OCI-LY3 (cell line): ENCODE measurements at regions not wholly inside any gene's neighbourhood (a gene's known extent, or its start where the extent isn't known, plus 50 kb on each side); places are given as distances from the start of the nearest gene placed in this dataset.

ENCODE experiments used
- H2AFZ ChIP-seq: fragments of 200-600, 300-600 bp; shearing (Covaris generic); 2 replicates; pipeline ENCODE4 v1.6.0; 2014; ENCODE audit warnings: antibody characterized with exemption, low read depth, low read length
- H3K27ac ChIP-seq: fragments of 200-600, 300-600 bp; sonication (generic); 2 replicates; pipeline ENCODE4 v1.5.1; 2014; ENCODE audit warnings: mild to moderate bottlenecking, low read length, moderate library complexity, mixed read lengths
- H3K27me3 ChIP-seq: fragments of 200-600, 300-600 bp; sonication (generic); 2 replicates; pipeline ENCODE4 v1.6.1; 2014; ENCODE audit warnings: low read depth, low read length, mixed read lengths
- H3K36me3 ChIP-seq: fragments of 200-600, 300-600 bp; sonication (generic); replicated peaks from 2 replicates; pipeline ENCODE3; 2014; ENCODE audit warnings: low read depth, low read length, mixed read lengths
- H3K4me1 ChIP-seq: fragments of 300-600, 200-600 bp; sonication (generic); 2 replicates; pipeline ENCODE4 v1.6.1; 2014; ENCODE audit warnings: low read length, mixed read lengths
- H3K4me2 ChIP-seq: fragments of 200-600, 300-600 bp; sonication (generic); 2 replicates; pipeline ENCODE4 v1.6.1; 2014; ENCODE audit warnings: low read length, mixed read lengths
- H3K4me3 ChIP-seq: fragments of 300-600, 200-600 bp; sonication (generic); 2 replicates; pipeline ENCODE4 v1.5.1; 2014; ENCODE audit warnings: antibody characterized with exemption, mild to moderate bottlenecking, low read length, moderate library complexity
- H3K79me2 ChIP-seq: fragments of 300-600, 200-600 bp; shearing (Covaris generic); 2 replicates; pipeline ENCODE4 v1.6.1; 2014; ENCODE audit warnings: mild to moderate bottlenecking, low read length, mixed read lengths
- H3K9ac ChIP-seq: fragments of 300-600, 200-600 bp; shearing (Covaris generic); 2 replicates; pipeline ENCODE4 v1.6.0; 2014; ENCODE audit warnings: mild to moderate bottlenecking, low read length, moderate library complexity
- H3K9me3 ChIP-seq: fragments of 200-600, 300-600 bp; shearing (Covaris generic); 2 replicates; pipeline ENCODE4 v1.6.1; 2014; ENCODE audit warnings: low read length, mixed read lengths; ENCODE audit not compliant: insufficient read depth
- H4K20me1 ChIP-seq: fragments of 200-600, 300-600 bp; sonication (generic); 2 replicates; pipeline ENCODE4 v1.6.1; 2016; ENCODE audit warnings: low read length, mixed read lengths; ENCODE audit not compliant: insufficient read depth
- CTCF ChIP-seq: fragments of 200-600, 300-600 bp; sonication (generic); IDR thresholded peaks from 2 replicates; pipeline ENCODE4 v1.5.1; 2014; ENCODE audit warnings: antibody characterized with exemption, low read length, low read depth
- EZH2phosphoT487 ChIP-seq: fragments of 200-600 bp; shearing (Covaris generic); IDR thresholded peaks from 2 replicates; pipeline ENCODE4 v1.6.1; 2018; ENCODE audit warnings: antibody characterized with exemption, mixed run types, low read depth

GRCh38 chr10:93165367-93165766 is 91.7 kb downstream of the CYP26A1 start:
- Histone ChIP-seq H3K27ac (no peak overlapping the region), H3K4me2 (no peak overlapping the region), H3K4me1 (peaks cover 4% of the 10 kb centered on the region), H3K79me2 (no peaks in the 10 kb centered on the region), H3K27me3 (no peaks in the 10 kb centered on the region), H2AFZ (no peak overlapping the region), H3K9me3 (no peaks in the 10 kb centered on the region), H3K36me3 (no peaks in the 10 kb centered on the region), H4K20me1 (no peaks in the 10 kb centered on the region), H3K9ac (no peak overlapping the region), H3K4me3 (no peak overlapping the region)
- TF ChIP-seq EZH2phosphoT487 (no peak), CTCF (no peak)

GRCh38 chr10:93166134-93166533 is 92.4 kb downstream of the CYP26A1 start:
- no peaks in the 10 kb centered on the region for H3K36me3 ChIP-seq
- H3K27me3 ChIP-seq, result no peaks in the 10 kb centered on the region
- H4K20me1 ChIP-seq, result no peaks in the 10 kb centered on the region
- no peaks in the 10 kb centered on the region for H3K79me2 ChIP-seq
- H3K9ac ChIP-seq, result no peak overlapping the region
- peaks cover 4% of the 10 kb centered on the region for H3K4me1 ChIP-seq
- TF ChIP-seq EZH2phosphoT487 (no peak), CTCF (no peak)
- H3K27ac ChIP-seq, result no peak overlapping the region
- no peak overlapping the region for H3K4me3 ChIP-seq
- 0 out of 2 replicates have a peak overlapping the region, but pooled peaks have one; percentile 7 for H3K4me2 ChIP-seq
- no peak overlapping the region for H2AFZ ChIP-seq
- H3K9me3 ChIP-seq, result no peaks in the 10 kb centered on the region

GRCh38 chr10:93171837-93172236 is 98.1 kb downstream of the CYP26A1 start:
- Histone ChIP-seq H2AFZ (no peak overlapping the region), H3K36me3 (no peaks in the 10 kb centered on the region), H3K9me3 (no peaks in the 10 kb centered on the region), H3K4me2 (no peak overlapping the region), H3K79me2 (no peaks in the 10 kb centered on the region), H3K27ac (no peak overlapping the region), H3K27me3 (no peaks in the 10 kb centered on the region), H4K20me1 (no peaks in the 10 kb centered on the region), H3K4me1 (no peaks in the 10 kb centered on the region), H3K4me3 (no peak overlapping the region), H3K9ac (no peak overlapping the region)
- TF ChIP-seq EZH2phosphoT487 (no peak), CTCF (no peak)

- Histone ChIP-seq H3K27ac (no peak overlapping the region), H3K9me3 (no peaks in the 10 kb centered on the region), H3K4me2 (no peak overlapping the region), H2AFZ (no peak overlapping the region), H3K27me3 (no peaks in the 10 kb centered on the region), H3K4me3 (no peak overlapping the region), H3K4me1 (no peaks in the 10 kb centered on the region), H3K36me3 (no peaks in the 10 kb centered on the region), H3K79me2 (no peaks in the 10 kb centered on the region), H3K9ac (no peak overlapping the region), H4K20me1 (no peaks in the 10 kb centered on the region)
- TF ChIP-seq CTCF (no peak), EZH2phosphoT487 (no peak)
Observed at GRCh38 chr10:93173967-93174845, 100.5 kb downstream of the CYP26A1 start.
